TTC549 (cell line): ENCODE measurements at regions not wholly inside any gene's neighbourhood (a gene's known extent, or its start where the extent isn't known, plus 50 kb on each side); places are given as distances from the start of the nearest gene placed in this dataset.
"Not testable (repeated sequence)": the region's sequence is repeated elsewhere in the genome, so short reads cannot be mapped to it uniquely, and the experiment has no call there.

Source experiments
- FAIRE-seq: peaks from 2 replicates; lab custom pipeline; 2012; peaks lifted over from hg19 to GRCh38; lab: Jason Lieb, UNC

DNA sequence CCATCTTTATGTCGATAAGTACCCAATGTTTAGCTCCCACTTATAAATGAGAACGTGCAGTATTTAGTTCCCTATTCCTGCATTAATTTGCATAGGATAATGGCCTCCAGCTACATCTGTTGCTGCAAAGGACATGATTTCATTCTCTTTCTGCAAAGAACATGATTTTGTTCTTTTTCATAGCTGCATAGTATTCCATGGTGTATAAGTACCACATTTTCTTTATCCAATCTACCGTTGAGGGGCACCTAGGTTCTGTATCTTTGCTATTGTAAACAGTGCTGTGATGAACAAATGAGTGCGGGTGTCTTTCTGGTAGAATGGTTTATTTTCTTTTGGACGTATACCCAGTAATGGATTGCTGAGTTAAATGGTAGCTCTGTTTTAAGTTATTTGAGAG lies 63.0 kb downstream of the HLX start:
- no peak for FAIRE-seq

DNA sequence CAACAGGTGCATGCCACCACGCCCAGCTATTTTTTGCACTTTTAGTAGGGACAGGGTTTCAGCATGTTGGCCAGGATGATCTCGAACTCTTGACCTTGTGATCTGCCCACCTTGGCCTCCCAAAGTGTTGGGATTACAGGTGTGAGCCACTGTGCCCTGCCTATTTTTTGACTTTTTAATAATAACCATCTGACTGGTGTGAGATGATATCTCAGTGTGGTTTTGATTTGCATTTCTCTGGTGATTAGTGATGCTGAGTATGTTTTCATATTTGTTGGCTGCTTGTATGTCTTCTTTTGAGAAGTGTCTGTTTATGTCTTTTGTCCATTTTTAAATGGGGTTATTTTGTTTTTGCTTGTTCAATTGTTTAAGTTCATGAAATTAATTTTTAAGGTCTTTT lies 63.7 kb downstream of the HLX start:
- not testable (repeated sequence) for FAIRE-seq

DNA sequence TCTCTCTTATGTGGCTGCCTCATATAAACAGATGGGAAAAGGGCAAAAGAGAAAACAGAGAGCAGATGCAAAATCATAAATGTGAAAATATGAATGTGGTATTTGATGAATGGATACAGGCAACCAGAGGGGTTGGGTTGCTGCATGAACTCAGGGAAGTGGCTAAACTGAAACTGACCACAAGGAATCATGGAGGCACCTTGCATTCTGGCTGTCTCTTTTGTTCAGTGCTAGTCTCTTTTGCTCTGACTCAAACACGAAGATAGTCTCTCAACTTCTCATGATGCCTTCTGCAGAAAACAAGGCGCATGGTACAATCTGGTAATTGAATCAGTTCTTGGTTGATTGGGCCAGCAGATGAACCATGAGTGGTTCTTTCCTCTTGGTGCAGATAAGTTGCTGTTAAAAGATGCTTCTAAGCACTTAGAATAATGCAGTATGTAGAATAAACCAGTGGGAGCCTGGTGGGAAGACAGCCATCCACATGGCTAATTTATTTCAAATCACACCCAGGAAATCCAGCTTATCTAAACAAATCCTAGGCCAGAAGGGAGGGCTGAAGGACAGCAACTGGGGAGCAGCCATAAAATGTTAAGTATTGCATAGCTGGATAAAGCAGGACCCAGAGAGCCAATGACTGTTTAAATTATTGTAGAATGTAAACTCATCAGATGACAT lies 64.2 kb downstream of the HLX start:
- FAIRE-seq: no peak

DNA sequence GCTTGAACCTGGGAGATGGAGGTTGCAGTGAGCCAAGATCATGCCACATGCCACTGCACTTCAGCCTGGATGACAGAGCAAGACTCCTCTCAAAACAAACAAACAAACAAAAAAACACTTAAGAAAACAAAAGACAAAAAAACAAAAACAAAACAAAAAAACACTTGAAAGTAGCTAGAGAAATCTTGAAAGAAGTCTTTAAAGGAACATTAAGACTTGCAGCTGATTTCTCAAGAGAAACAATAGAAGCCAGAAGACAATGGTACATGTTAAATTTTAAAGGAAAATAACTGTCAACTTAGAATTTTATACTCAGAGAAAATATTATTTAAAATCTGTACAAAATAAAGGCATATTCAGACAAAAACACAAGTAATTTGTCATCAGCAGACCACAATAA lies 71.3 kb downstream of the HLX start:
- peak; percentile 86 for FAIRE-seq

DNA sequence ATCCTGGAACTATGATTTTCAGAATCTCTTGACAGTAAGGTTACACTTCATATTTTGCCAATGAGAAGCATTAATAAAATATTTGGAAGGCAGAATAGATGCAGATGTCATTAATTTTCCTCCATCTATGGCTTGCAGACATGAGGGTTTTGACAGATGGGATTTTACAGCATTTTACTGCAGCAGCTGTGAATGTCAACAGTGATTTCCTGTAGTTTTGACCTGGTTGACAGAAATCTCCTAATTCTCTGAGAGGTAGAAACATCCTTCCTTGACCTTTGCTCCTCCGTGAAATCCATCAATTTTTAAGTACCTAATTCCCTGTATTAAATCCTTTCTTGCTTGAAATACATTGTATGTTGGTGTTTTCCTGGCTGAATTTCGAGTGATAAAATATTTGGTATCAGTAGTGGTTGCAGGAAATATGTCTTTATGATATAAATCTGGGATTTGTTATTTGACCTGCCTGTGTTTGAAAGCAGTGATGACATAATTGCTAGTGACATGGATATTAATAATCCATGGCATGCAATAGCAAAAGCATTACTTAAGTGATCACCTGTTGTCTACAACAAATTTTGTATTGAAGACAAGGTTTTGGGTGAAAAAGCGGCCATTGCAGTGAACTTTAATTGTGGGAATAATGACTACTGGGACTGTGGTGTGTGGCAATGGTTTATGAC lies 73.9 kb downstream of the HLX start:
- FAIRE-seq: no peak

DNA sequence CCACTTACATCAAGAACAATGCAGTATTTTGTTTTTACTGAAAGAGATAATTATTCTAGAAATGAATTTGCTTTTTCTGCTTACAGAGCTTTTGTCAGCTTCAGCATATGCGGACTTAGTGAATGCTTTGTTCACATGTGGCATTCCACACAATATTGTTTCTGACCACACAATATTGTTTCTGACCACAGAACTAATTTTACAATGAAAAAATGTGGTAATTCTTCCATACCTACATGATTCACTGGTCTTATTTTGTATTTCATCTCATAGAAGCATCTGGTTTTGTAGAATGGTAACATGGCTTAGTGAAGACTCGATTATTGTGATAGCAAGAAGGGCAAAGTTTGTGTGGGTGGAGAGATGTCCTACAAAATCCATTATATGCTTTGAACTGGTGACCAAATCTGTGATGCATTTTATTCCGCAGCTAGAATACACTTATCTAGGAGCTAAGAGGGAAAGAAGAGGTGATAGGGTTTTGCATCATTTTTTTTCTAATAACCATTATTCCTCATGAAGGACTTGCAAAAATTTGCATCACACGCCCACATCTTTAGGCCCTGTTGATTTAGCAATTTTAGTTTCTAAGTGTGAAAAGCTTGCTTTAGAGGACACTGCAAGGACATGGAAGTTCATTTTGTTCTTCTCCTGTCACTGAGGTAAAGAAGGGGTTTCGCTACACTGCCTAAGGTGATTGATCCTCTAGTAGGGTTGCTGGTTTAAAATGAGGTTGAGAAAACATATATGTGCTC lies 75.3 kb downstream of the HLX start:
- FAIRE-seq: no peak

DNA sequence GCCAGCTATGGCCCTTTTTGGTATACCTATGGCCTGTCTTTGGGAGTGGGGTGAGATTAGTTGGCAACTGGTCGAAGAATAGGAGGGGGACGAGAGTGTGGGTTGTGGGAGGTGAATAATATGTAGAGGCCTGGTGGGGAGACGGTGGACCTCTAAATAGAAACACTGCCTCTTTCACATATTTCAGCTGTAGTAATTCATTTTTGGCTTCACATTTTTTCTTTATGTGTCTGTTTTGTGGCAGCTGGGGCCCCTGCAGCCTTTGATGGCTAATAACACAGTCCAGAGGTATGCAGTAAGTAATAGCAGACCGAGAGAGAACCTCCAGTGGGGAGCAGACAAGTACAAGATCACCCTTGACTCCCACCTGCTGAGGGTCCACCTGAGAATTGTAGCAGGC lies 75.9 kb downstream of the HLX start:
- FAIRE-seq: no peak

DNA sequence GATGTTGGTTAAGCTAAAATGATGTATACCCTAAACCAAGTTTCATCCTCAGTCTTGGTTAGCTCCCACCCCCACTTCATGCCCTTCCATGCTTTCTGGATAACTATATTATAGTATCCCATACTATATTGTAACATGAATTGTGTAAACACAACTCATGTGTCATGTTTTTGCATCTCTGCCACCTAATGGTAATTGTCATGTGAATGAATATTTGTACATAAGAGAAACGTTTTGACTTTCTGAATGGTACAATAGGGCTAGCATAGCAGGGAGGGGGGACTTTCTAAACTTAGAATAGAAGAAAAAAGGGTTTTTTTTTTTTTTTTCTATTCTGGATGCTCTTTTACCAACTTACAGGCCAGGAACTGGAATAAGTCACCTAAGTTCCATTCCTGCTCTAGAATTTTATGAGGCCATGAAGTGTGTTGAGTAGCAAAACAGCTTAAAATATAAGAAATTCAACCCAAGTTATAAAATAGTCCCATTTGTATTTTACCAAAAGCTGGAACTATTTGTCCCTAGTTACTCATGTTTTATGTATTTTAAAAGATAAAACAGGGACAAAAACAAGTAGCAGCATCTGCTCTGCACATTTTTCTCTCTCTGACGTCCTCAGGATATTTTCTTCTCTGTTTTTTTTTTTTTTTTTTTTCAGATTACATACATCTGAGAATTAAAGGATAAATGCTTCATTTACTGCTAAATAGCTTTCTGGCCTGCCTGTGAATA lies 77.4 kb downstream of the HLX start:
- no peak for FAIRE-seq

DNA sequence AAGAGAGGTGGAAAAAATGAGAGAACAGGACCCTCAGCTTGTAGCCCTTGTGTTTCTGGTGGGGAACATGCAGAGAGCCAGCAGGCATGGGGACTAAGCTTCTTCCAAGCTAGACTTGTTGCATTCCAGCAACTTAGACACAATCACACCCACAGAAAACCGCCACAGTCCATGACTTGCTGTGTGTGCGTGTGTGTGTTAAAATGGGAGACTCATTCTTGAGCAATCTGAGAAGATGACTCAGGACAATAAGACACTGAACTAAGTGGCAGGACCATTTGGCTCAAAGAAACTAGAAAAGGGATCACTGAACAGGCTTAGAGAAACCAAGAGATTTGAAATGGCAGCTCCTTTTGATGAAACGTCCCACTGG lies 78.0 kb downstream of the HLX start:
- FAIRE-seq: no peak

DNA sequence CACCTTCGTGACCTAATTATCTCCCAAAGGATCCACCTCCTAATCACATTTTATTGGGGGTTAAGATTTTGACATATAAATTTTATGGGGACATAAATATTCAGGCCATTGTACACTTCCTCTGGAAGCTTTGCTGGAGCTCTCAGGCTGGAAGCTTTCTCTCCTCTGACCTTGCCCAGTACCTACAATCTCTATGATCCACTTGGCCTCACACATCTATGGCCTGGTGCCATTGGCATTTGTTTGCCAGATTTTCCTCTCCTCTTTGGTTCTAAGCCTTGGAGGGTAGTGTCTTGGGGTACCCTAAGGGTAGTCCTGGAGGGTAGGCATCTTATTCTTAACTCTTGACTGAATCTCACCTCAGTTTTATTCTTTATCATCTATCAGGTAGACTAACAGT lies 79.0 kb downstream of the HLX start:
- no peak for FAIRE-seq

DNA sequence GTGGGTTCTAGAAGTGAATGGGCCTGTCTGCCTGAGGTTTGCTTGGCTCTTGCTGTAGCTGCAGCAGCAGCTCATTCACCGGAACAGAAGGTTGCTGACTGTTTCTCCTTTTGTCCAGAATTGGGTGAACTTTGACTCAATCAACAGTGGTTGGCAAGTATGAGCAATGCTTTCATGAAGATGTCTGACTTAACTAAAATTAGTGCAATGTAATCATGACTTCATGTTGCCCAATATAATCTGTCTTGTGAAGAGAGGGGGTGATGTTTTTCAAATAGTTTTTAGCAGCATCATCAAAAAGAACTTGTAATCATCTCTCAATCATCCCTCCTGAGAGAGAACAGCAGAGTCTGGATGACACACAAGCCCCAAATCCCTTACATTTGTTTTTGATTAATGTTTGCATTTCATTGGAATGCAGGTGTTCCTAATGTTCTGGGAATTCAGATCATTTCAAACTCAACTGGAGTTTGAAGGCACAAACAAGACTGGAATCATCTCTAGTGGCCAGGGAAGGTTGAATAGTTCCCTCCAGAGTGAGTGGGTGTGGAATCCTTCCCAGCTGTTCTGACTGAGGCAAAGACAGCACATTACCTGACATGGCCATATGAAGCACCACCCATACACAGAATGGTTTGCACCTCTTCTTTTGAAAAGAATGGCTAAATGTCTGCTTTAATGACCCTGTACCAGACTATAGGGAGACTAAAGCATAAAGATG lies 82.9 kb downstream of the HLX start:
- no peak for FAIRE-seq

DNA sequence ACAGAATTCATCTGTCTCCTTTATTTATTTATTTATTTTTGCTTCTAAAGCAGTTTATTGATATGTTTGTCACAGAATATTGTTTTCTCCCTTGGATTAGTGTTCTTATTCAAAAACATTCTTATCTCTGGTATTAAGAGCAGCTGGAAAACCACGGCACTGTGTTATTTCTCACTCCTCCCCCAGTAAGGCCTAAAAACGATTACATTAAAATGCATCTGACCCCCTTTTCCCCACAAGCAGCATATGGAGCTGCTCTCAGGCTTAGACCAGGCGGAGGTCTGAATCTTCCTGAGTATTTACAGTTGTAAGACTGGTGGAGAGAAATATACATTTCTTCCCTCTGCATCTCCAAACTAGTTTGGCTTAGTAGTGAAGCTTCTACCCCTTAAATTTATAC lies 86.8 kb downstream of the HLX start:
- no peak for FAIRE-seq

DNA sequence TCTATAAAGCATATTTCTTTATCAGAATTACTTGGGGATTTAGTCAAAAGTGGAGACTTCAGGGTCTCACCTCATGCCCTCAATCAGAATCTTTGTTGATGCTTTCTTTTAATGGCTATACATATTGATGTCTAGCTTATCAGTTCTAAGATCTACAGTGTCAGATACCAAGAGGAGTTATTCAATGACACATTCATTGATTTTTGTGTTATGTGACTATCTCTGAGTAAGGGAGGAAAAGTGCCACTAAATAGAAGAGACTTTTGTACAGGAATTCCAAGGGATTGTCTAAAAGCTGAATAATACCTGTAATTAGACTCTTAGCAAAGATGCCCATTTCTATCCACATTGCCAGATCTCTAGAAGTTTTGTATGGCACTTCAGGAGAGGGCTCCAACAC lies 87.2 kb downstream of the HLX start:
- FAIRE-seq: no peak

DNA sequence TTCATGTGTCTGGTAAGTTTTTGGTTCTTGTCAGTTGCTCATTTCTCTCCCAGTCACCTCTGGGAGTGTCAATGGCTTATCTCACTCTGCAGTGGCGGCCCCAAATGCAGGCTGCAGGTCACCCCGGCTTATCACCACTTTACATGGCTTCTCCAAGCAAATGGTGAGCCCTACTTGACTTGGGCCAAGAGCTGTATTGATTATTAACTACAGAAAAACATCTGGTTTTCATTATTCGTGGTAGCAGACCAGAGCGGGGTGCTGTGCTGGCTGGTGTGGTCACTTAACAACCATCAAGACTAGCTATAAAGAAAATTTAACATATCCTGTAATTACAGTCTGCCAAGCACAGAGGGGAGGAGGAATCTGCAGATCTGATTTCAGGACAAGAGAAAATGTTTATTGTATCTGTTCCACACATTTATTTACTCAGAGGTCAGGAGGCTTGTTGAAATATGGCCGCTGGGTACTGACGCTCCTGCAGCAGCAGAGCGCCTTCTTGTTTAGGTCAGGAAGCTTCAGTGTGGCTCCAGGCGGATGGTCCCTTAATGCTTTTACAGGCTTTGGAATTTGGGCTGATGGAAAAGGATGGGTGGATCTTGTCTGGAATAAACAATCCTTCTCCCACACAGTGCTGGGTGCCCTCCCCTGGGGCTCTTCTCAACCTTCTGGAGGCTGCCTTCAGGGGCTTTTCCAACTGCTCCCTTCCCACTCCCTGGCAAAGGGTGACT lies 87.8 kb downstream of the HLX start:
- FAIRE-seq: no peak

DNA sequence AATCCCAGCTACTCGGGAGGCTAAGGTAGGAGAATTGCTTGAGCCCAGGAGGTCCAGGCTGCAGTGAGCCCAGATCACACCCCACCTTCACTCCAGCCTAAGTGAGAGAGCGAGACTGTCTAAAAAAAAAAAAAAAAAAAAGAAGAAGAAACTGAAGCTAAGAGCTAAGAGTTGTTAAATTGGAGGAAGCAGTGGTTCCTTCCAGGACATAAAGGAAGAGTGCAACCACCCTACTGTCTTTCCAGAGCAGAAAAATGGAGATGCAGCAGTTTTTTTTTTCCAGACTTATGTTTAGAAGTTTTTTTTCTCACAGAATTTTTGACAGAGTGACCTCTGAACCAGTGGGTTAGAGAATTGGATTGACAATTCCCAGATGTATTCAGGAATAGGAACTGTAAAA lies 88.7 kb downstream of the HLX start:
- no peak for FAIRE-seq

DNA sequence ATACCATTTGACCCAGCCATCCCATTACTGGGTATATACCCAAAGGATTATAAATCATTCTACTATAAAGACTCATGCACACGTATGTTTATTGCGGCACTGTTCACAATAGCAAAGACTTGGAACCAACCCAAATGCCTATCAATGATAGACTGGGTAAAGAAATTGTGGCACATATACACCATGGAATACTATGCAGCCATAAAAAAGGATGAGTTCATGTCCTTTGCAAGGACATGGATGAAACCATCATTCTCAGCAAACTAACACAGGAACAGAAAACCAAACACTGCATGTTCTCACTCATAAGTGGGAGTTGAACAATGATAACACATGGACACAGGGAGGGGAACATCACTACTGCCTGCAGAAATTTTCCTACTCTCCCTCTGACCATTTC lies 90.0 kb downstream of the HLX start:
- not testable (repeated sequence) for FAIRE-seq

DNA sequence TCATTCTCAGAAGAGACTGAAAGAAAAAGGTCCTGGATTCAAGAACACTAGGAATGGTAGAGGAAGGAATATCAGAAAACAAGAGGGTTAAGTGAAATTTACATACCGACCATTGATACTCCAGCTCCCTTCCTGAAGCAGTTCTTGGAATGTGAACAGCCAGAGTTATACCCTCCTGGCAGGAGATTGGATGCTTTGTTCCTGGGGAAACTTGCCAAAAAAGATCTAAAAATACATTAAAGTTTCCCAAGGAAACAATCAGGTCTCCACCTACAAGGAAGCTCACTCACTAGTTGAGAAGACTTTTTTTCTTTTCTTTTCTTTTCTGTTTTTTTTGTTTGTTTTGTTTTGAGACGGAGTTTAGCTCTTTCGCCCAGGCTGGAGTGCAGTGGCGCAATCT lies 91.1 kb downstream of the HLX start:
- FAIRE-seq: no peak

DNA sequence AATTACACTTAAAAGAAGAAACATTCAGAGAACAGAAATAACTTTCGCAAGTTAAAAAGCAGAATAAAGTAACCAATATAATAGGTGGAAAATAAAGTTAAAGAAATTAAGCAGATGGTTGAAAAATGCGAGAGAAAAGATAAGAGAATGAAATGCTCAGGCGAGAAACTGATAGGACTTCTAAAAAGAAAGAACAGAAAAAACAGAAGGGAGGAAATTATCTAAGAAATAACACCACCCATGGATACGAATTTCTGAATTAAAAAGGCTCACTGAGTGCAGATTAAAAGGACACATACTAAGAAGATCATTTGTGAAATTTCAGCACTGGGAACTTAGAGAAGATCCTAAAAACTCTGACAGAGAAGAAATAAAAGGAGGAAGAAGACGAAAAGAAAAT lies 92.0 kb downstream of the HLX start:
- FAIRE-seq: no peak

DNA sequence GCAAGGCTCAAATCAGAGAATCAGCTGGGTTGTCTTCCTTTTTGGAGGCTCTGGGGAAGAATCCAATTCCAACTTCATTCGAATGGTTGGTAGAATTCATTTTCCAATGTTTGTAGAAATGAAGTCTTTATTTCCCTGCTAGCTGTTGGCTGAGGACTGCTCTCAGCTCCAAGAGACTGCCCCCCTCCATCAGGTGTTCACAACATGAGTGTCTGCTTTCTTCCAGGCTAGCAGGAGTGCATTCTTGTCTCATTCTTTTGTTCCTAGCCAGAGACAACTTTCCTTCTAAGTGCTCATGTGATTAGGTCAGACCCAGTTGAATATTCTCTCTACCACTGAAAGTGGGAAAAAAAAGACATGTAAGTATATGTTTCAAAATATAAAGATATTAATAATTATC lies 95.2 kb downstream of the HLX start:
- no peak for FAIRE-seq

DNA sequence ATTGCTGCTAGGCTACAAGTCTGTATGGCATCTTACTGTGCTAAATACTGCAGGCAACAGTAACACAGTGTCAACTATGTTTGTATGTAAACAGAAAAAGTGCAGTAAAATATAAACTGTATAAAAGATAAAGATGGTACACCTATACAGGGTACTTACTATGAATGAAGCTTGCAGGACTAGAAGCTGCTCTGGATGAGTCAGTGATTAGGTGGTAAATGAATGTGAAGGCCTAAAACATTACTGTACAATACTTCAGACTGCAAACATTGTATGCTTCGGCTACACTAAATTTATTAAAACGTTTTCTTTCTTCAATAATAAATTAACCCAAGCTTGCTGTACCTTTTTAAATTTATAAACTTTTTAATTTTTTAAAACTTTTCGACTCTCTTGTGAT lies 97.1 kb downstream of the HLX start:
- no peak for FAIRE-seq

DNA sequence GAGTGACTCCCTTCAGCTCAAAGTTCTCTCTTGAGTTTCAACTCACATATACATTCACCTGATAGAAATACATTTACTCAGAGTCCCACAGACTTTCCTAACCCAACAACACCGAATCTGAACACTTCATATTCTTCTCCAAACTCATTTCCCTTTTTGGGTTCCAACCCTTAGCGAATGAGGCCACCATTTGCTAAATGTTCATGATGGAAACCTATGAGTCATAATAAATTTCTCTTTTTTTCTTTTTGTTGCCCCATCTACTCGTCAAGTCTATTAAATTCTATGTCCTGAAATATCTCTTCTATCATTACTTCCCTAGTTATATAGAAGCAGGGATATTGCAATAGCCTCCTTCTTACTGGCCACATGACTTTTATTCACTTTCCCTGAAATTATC lies 100.1 kb downstream of the HLX start:
- FAIRE-seq: no peak

DNA sequence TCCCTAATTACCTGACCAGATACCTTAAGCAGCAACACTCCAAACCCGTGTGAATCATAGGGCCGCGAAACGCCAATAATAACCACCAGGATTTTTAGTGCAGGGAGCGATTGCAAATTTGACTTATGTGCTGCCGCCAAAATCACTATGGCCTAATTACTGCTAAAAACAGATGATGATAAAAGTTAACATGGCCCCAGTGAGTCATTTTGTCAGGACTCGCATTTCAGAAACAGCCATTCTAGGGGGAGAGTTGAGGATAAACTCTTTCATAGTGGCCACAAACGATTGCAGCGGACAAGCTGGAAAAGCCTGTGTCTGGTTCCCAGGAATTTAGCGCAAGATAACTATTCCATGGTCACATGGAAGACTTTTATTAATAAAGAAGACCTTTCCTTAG lies 103.4 kb downstream of the HLX start:
- FAIRE-seq: no peak
